GM12878 (cell line): ENCODE measurements at regions not wholly inside any gene's neighbourhood (a gene's known extent, or its start where the extent isn't known, plus 50 kb on each side); places are given as distances from the start of the nearest gene placed in this dataset.

Source experiments
- ATAC-seq: fragments of 200-7000 bp; cut with Tn5 transposase; 3 replicates; pipeline ENCODE4 v1.9.1; 2020; ENCODE audit warnings: mild to moderate bottlenecking, moderate library complexity
- BruUV-seq: library from RNA; stranded (reverse); fragments of 400-500 nt; replicated peaks from 2 replicates; lab custom pipeline; 2021; lab: Mats Ljungman, UMichigan
- CTCF ChIA-PET: fragments of 300-600 bp; sonication (Branson Sonifier 250); formaldehyde crosslinking; extraction: SDS; loops from one replicate; lab custom pipeline; 2021; ENCODE audit warnings: inconsistent platforms; lab: Yijun Ruan, JAX
- POLR2A ChIA-PET: fragments of 350-600 bp; formaldehyde crosslinking; extraction: SDS; loops from one replicate; lab custom pipeline; 2021; ENCODE audit warnings: inconsistent platforms; lab: Charles Lee
- RAD21 ChIA-PET: fragments of 300-600 bp; sonication (Branson Sonifier 250); formaldehyde crosslinking; loops from one replicate; lab custom pipeline; 2023; ENCODE audit warnings: antibody characterized with exemption; ENCODE audit not compliant: unreplicated experiment; lab: Charles Lee
- SMC1A ChIA-PET: fragments of 300-600 bp; sonication (Branson Sonifier 250); formaldehyde crosslinking; loops from one replicate; lab custom pipeline; 2023; ENCODE audit not compliant: unreplicated experiment, uncharacterized antibody; lab: Charles Lee
- DNase-seq: peaks from one replicate; pipeline ENCODE4 v3.0.0-alpha.2; 2011; ENCODE audit warnings: low read depth, low spot score
- FAIRE-seq: peaks from 3 replicates; lab custom pipeline; 2011; peaks lifted over from hg19 to GRCh38; lab: Jason Lieb, UNC
- H2AFZ ChIP-seq: 2 replicates; pipeline ENCODE4 v1.6.0; 2011; ENCODE audit warnings: low read depth, low read length, control low read depth; ENCODE audit not compliant: control insufficient read depth
- H3K27ac ChIP-seq: 2 replicates; pipeline ENCODE4 v1.5.1; 2011; ENCODE audit warnings: control low read depth; ENCODE audit not compliant: control insufficient read depth, insufficient read depth
- H3K27me3 ChIP-seq, 2 experiments: replicated peaks in 1 of 2; 2 replicates each; pipeline versions ENCODE4 v1.6.0 to v1.6.1; 2011; ENCODE audit warnings: low read length in 1 of 2; ENCODE audit not compliant: control insufficient read depth in 2 of 2, insufficient read depth in 2 of 2
- H3K36me3 ChIP-seq, 2 experiments: 2 replicates each; pipeline ENCODE4 v1.5.1; 2011; ENCODE audit warnings: low read length in 1 of 2; ENCODE audit not compliant: control insufficient read depth in 2 of 2, insufficient read depth in 2 of 2
- H3K4me1 ChIP-seq: 2 replicates; pipeline ENCODE4 v1.6.1; 2011; ENCODE audit warnings: mild to moderate bottlenecking, low read length, moderate library complexity, mixed read lengths; ENCODE audit not compliant: control insufficient read depth, insufficient read depth
- H3K4me2 ChIP-seq: 2 replicates; pipeline ENCODE4 v1.6.0; 2011; ENCODE audit warnings: control low read depth; ENCODE audit not compliant: control insufficient read depth, insufficient read depth
- H3K4me3 ChIP-seq: fragments of 200-600 bp; sonication (generic); 2 replicates; pipeline ENCODE4 v1.5.1; 2016
- H3K79me2 ChIP-seq: 2 replicates; pipeline ENCODE4 v1.6.0; 2011; ENCODE audit warnings: low read length; ENCODE audit not compliant: control insufficient read depth, insufficient read depth
- H3K9ac ChIP-seq: 2 replicates; pipeline ENCODE4 v1.8.0; 2011; ENCODE audit warnings: low read length, control low read depth, mixed read lengths; ENCODE audit not compliant: control insufficient read depth, insufficient read depth
- H3K9me3 ChIP-seq: replicated peaks from 3 replicates; pipeline ENCODE4 v1.5.1; 2011; ENCODE audit warnings: mild to moderate bottlenecking, low read length; ENCODE audit not compliant: control insufficient read depth, insufficient read depth
- H4K20me1 ChIP-seq: 2 replicates; pipeline ENCODE4 v1.6.0; 2011; ENCODE audit not compliant: control insufficient read depth, insufficient read depth
- ATF2 ChIP-seq: IDR thresholded peaks from 2 replicates; pipeline ENCODE4 v1.6.1; 2012; ENCODE audit warnings: low read length, inconsistent platforms
- ATF7 ChIP-seq: fragments of 450-650 bp; IDR thresholded peaks from 2 replicates; pipeline ENCODE4 v1.6.1; 2016; ENCODE audit warnings: low read depth, mild to moderate bottlenecking
- CTCF ChIP-seq, 3 experiments: IDR thresholded peaks in 2 of 3; conservative IDR thresholded peaks in 1 of 3; 2 replicates each; pipeline ENCODE4 v1.5.1; 2011; ENCODE audit warnings: low read depth in 3 of 3, low read length in 3 of 3, mild to moderate bottlenecking in 3 of 3, control low read depth in 2 of 3, moderate library complexity in 2 of 3, inconsistent platforms in 1 of 3, mixed read lengths in 1 of 3; ENCODE audit not compliant: control insufficient read depth in 2 of 3, insufficient read depth in 1 of 3; ENCODE audit errors: extremely low read depth in 1 of 3
- EP300 ChIP-seq, 2 experiments: fragments of 150-350 bp in 1 of 2; IDR thresholded peaks; 2 replicates each; pipeline ENCODE4 v1.6.1; 2011 to 2012; ENCODE audit warnings: low read depth in 2 of 2, low read length in 2 of 2, borderline replicate concordance in 1 of 2, improper control_type of control experiment in 1 of 2, inconsistent platforms in 1 of 2; ENCODE audit not compliant: control insufficient read depth in 1 of 2
- GATAD2B ChIP-seq: fragments of 450-650 bp; conservative IDR thresholded peaks from 2 replicates; pipeline ENCODE4 v1.6.1; 2017; ENCODE audit warnings: low read depth, mild to moderate bottlenecking, moderate library complexity
- POU2F2 ChIP-seq: IDR thresholded peaks from 3 replicates; pipeline ENCODE4 v1.6.1; 2011; ENCODE audit warnings: low read depth, mild to moderate bottlenecking, low read length, borderline replicate concordance
- TAF1 ChIP-seq: IDR thresholded peaks from 2 replicates; pipeline ENCODE4 v1.6.1; 2011; ENCODE audit warnings: mild to moderate bottlenecking, low read depth, low read length, borderline replicate concordance
- TCF7 ChIP-seq: IDR thresholded peaks from 2 replicates; pipeline ENCODE4 v1.6.1; 2014; ENCODE audit warnings: antibody characterized with exemption, borderline replicate concordance
- USF1 ChIP-seq: IDR thresholded peaks from 2 replicates; pipeline ENCODE4 v1.6.1; 2011; ENCODE audit warnings: borderline replicate concordance, low read depth, mild to moderate bottlenecking, moderate library complexity, mixed read lengths, low read length; ENCODE audit not compliant: insufficient read depth; ENCODE audit errors: extremely low read length
- USF2 ChIP-seq: IDR thresholded peaks from 2 replicates; pipeline ENCODE4 v1.6.1; 2011; ENCODE audit warnings: low read depth, low read length, improper control_type of control experiment, borderline replicate concordance
- ZNF622 ChIP-seq: fragments of 450-650 bp; IDR thresholded peaks from 2 replicates; pipeline ENCODE4 v1.6.1; 2017; ENCODE audit warnings: mild to moderate bottlenecking, inconsistent platforms
- WGBS: methylation state at CpG from one replicate; pipeline ENCODE4 v1.1.6; 2016; ENCODE audit warnings: low lambda C conversion rate; ENCODE audit not compliant: insufficient replicate concordance, insufficient coverage; ENCODE audit errors: missing lambda C conversion rate; 5-methylcytosine and 5-hydroxymethylcytosine counted together
- in situ Hi-C: fragments of 300-500 bp; cut with MboI; formaldehyde crosslinking; loops from 9 replicates; pipeline ENCODE4 v1.14.3; 2018; ENCODE audit warnings: mixed read lengths
- intact Hi-C: fragments of 100-400 bp; cut with micrococcal nuclease; formaldehyde crosslinking; loops from one replicate; pipeline ENCODE4 v1.14.2; 2022; ENCODE audit not compliant: unreplicated experiment

- TF ChIP-seq USF2: no peak
- TF ChIP-seq EP300 (IDR thresholded peaks at IDR 0.05; ENCODE audit: borderline replicate concordance in 1 of 2, control insufficient read depth in 1 of 2, low read depth in 2 of 2, low read length in 2 of 2): no peak
- TF ChIP-seq GATAD2B: no peak
- TF ChIP-seq, all 136 proteins: peak for 0
Observed at GRCh38 chr7:156522801-156523200, 117.8 kb upstream of the RNF32 start (continued).

GRCh38 chr7:156519070-156519469 lies 121.5 kb upstream of the RNF32 start:
- no TSS peak for BruUV-seq

More at GRCh38 chr7:156519070-156519469, 121.5 kb upstream of the RNF32 start:
- Histone ChIP-seq H3K27me3 (no peaks in the 10 kb centered on the region), H3K4me1 (no peaks in the 10 kb centered on the region), H3K79me2 (no peaks in the 10 kb centered on the region), H3K9ac (no peak overlapping the region), H4K20me1 (no peaks in the 10 kb centered on the region), H3K4me2 (no peak overlapping the region), H2AFZ (no peak overlapping the region), H3K4me3 (no peak overlapping the region), H3K9me3 (no peaks in the 10 kb centered on the region; the same call in 2 of the 3 replicates), H3K36me3 (no peaks in the 10 kb centered on the region), H3K27ac (no peak overlapping the region)
- FAIRE-seq: no peak
- ChIA-PET CTCF (no interaction called here), SMC1A (no interaction called here), RAD21 (no interaction called here)
- no peak for ATAC-seq
- intact Hi-C loops: no loop called here
- WGBS: 47% methylated on average over 12 of the region's 12 CpGs
- in situ Hi-C loops: no loop called here
- DNase-seq: no peak
- TF ChIP-seq ATF7 (no peak), POU2F2 (no peak), CTCF (IDR thresholded peaks at IDR 0.05 in 2 of 3, conservative IDR thresholded peaks at IDR 0.05 in 1 of 3; ENCODE audit: control insufficient read depth in 2 of 3, extremely low read depth in 1 of 3, insufficient read depth in 1 of 3, low read depth in 3 of 3, low read length in 3 of 3) (no peak), TAF1 (no peak), ATF2 (no peak), TCF7 (no peak), USF1 (no peak), ZNF622 (no peak)
- TF ChIP-seq, all 136 proteins: peak for 0
- POLR2A ChIA-PET: no interaction called here
